Putamen (tissue), 1 donor: ENCODE measurements at regions not wholly inside any gene's neighbourhood (a gene's known extent, or its start where the extent isn't known, plus 50 kb on each side); places are given as distances from the start of the nearest gene placed in this dataset.

ENCODE experiments used
- DNase-seq: peaks from one replicate; pipeline ENCODE4 v3.0.0-alpha.2; 2016; ENCODE audit warnings: low spot score

DNA sequence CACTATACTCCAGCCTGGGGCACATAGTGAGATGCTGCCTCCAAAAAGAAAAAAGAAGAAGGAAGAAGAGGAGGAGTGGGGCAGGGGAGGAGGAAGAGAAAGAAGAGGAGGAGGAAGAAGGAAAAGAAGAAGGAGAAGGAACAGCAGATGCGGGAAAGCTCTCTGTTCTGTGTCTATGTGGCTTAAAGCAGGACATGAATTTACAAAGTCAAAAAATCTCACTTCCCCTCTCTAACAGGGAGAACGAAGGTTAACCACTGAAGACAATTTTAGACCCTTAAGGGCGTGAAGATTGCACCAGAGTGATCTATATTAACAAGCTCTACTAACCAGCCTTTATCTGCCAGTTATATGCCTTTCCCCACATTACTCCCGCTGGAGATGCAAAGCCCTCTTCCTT, 258.9 kb downstream of the METTL4 start:
- no peak for DNase-seq

GRCh38 chr18:2313332-2313731, 258.0 kb downstream of the METTL4 start:
- no peak for DNase-seq

GRCh38 chr18:2316082-2316750, 255.1 kb downstream of the METTL4 start:
- no peak for DNase-seq

DNA sequence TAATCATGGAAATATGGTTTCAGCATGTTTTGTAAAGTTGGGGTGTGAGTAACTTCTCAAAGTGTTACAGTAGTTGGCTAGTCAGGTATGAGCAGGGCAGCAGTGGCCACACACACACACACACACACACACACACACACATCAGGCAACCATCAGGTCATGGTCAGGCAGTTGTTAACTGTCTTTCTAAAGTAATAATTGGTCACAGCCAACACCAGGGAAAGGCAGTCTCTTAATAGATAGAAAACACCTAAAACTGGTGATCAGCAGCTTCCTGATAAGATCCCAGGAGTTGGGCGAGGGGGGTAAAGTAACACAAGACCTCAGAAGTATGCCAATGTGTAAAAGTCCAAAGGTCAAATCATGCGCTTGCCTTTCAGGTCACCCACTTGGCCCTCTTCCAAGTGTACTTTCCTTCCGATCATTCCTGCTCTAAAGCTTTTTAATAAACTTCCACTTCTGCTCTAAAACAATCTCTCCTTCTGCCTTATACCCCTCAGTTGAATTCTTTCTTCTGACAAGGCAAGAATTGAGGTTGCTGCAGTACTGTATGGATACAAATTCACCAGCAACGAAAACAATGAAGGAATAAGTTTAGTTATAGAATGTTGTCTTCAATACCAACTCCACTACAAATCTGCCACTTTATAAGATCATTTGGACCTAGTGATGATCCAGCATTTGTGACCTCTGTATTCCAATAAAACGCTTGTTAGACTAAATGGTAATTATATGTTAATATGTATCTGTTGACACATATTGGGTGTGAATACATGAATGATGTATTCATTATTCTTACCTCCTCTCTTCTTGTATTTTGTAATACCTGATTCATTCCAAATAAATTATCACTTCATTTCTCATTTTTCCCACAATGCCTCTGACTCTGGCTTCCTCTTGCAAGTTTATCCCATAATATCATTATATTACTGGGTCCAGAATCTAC, 254.3 kb downstream of the METTL4 start:
- no peak for DNase-seq

- no peak for DNase-seq
Measured at GRCh38 chr18:2324459-2324858, 246.8 kb downstream of the METTL4 start.

- no peak for DNase-seq
Measured at GRCh38 chr18:2325308-2325849, 245.9 kb downstream of the METTL4 start.

DNA sequence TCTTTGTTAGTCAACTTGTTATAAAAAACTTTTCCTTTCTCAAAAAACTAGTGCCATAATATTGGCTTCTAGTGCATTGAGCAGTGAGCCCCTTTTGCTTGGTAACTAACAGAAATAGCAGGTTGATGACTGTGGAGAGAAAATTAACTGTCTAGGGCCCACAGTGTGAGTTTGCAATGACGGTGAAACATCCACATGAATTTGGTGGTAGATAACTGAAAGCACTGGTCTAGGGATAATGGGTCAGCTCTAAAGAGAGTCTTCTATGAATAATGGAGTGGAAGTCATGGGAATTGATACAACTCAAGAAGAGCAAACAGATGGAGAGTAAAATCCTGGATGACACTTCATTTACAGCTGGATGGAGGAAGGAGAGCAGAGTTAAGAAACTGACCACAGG, 245.4 kb downstream of the METTL4 start:
- DNase-seq: no peak

- DNase-seq: no peak
Measured at GRCh38 chr18:2326999-2327398, 244.3 kb downstream of the METTL4 start.

DNA sequence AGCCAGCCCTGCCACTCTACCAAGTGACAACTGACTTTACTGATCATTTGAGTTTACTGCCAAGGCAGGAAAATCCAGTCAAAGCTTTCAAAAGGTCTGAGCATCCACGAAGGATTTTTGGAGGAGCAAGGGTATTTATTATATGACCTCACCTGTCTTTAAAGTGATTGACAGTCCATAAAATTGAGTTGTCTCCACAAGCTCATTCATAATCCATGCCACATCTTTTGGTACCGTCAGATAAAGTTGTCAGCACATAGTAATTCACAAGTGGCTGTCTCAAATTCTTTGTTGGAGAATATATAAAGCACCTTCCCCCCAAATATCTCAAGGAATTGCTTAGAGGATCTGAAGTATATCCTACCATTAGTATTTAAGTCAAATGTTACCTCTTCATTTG, 240.5 kb downstream of the METTL4 start:
- DNase-seq: no peak

- no peak for DNase-seq
Measured at GRCh38 chr18:2331491-2331890, 239.8 kb downstream of the METTL4 start.

DNA sequence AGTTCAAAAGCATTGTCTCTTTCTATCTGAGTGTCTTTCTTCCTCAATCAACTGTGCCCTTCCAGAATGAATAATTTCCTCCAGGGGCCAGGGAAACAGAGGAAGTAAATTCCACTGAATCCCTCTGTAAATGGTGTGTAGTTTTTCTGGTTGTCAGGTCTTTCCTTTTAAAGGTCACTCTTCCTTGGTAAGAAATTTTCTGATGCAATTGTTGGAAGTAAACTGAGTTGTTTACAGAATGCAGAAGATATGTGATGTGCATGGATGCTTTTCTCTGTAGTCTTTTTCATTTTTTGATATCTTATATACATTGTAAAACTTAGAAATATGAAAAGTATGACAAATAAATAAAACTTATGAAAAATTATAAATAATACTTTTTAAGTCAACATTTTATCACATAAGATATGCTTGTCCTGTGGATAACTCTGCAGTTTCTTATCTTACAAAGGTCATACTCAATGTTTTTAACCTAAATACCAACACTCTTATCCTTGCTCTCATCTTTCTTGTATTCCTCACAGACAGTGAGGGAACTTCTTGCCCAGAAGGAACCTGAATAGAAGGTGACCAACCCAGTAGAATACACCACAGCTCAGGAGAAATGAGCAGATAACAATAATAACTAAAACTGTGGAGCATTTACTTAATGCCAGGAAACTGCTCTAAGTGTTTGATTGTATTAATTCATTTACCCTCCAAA, 234.5 kb downstream of the METTL4 start:
- DNase-seq: no peak

GRCh38 chr18:2337552-2338141, 233.7 kb downstream of the METTL4 start:
- DNase-seq: no peak

GRCh38 chr18:2338601-2339000, 232.7 kb downstream of the METTL4 start:
- DNase-seq: no peak

DNA sequence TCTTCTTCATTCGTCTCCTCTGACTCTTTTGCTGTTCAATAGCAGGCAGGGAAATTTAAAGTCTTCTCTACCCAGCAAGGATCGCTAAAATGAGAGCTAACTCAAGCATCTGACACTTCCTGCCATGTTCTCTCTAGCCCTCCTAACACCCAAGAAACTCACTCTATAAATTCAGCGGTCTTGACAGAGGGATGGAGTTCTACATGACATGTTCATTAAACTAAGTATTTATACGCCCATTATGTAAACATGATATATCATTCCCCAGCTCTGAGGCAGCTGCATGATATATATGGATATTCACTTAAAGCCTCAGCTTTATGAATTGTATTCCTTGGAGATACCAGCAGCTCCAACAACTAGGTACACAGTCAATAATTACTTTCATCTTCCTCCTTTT, 231.0 kb downstream of the METTL4 start:
- DNase-seq: no peak

GRCh38 chr18:2348003-2348402, 223.3 kb downstream of the METTL4 start:
- DNase-seq: no peak

DNA sequence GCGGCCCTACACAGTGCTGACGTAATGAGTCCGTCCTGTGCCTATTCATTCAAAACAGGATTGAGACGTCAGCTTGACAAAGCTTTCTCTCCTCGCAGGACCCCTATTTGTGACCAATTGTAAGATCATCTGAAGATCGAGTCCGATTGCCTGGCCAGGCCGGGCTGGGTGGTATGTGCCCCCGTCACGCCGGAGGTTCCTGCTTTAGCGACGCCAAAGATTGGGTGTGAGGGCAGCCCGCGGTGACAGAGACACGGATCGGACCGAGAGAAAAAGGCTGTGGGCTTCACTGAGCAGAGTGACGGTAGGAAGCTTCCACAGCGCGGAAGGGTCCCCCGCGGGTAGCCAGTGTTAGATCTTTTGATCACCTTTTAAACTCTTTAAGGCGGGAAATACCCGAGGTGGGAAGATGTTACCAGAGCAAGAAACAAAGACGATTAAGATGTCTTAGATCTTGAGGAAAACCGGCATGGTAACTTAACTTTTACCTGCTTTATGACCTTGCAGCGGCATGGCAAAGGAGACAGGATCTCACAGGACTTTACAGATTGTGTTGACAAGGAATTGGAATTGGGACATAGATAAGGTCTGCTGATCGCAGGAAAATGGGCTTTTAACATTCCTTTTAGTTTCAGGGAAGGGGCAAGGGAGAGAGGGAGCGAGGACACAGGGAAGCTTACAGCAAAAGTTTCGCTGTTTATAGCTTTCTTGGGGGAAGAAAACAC, 220.0 kb downstream of the METTL4 start:
- no peak for DNase-seq

DNA sequence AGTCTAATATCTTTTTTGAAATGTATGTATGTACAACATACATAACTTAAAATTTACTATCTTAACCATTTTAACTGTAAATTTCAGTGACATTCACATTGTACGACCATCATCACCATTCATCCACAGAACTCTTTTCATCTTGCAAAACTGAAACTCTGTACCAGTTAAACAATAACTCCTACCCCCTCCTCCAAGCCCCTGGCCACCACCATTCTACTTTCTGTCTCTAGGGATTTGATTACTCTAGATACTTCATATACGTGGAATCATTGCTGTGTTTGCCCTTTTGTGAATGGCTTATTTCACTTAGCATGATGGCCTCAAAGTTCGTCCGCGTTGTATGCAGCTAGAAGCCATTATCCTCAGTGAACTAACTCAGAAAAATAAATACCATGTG, 217.0 kb downstream of the METTL4 start:
- no peak for DNase-seq

GRCh38 chr18:2356906-2357305, 214.4 kb downstream of the METTL4 start:
- no peak for DNase-seq

DNA sequence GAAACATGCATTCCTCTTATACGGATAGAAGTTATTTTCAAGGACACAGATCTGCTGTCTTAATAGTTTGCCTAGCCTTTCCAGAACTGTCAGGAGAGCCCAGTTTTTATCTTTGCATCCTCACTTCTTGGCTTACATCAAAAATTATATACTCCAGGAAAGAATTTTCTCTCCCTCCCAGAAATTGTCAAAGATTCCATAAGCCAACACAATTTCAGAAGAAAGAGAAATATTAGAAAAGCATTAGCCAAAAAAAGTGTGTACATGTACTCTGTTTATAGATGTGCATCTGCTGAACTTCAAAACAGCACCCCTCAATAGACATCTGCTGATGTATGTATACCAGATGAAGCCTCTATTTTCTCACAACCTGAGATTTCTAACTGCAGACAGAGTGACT, 210.4 kb downstream of the METTL4 start:
- no peak for DNase-seq

DNA sequence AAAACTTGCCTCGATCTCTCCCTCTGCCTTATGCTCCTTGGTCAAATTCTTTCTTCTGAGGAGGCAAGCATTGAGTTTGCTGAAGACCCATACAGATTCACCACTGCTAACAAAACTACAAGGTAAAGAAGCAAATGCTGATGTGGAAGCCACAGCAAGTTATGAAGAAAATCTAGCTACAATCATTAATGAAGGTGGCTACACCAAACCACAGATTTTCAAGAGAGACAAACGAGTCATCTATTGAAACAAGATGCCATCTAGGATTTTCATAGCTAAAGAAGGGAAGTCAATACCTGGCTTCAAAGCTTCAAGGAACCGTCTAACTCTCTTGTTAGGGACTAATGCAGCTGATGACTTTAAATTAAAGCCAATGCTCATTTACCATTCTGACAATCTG, 203.2 kb downstream of the METTL4 start:
- no peak for DNase-seq

DNA sequence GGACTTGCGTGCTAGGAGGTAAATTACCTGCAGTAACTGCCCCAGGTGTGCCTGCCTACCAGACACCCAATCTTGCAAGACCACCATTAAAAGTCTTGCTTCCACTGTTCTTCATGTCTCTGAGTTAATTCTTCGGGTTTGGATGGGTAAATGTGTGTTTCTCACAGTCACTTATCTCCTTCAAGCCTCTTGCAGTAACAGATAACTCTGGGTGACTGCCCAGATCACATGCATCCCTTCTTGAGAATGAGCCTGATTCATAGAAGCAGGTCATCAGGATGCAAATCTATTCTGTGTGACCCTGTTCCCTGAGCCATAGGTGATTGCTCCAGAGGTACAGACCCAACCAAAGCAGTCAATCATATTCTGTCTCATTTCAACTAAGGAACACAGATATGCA, 194.6 kb downstream of the METTL4 start:
- no peak for DNase-seq
